ENCODE measurements at regions not wholly inside any gene's neighbourhood (a gene's known extent, or its start where the extent isn't known, plus 50 kb on each side); places are given as distances from the start of the nearest gene placed in this dataset.

DNA sequence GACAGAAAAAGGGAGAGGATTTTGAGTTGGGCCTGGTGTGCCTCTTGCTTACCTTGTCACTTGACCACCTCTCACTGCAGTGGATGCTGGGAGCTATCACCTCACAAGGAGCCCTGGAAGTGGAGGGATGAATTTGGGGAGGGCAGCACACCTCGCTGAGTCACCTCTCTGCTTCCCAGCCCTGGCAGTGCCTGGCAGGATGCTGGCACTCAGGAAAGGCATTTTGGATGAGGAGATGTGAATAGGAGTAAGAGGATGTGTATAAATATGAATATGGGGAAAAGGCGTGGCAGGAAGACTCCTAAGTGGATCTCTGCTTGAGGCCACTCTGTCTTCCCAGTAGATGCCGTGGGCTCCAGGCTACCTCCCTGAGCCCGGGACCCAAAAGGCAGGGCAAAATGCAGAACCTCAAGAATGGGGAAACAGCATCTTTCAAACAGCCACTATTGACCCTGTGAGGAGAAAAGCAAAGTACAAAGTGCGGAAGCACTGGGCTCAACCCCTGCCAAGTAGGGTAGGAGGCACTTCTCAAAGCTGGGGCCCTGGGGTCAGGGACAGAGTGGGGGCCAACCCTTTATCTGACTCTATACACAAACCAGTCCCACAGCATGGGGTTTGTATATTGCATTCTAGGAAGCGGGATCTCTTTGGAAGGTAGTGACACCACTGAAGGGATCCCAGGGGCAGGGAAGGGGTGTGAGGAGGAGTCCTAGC is 164.5 kb upstream of the GLI2 start:
- Mint-ChIP-seq H3K27me3 (peaks cover 7% of the 10 kb centered on the region), H3K36me3 (ENCODE audit: low read depth) (no peaks in the 10 kb centered on the region), H3K4me1 (no peaks in the 10 kb centered on the region), H3K27ac (no peak overlapping the region), H3K9me3 (no peaks in the 10 kb centered on the region), H3K4me3 (no peak overlapping the region)
- TF ChIP-seq, protein P1, sequence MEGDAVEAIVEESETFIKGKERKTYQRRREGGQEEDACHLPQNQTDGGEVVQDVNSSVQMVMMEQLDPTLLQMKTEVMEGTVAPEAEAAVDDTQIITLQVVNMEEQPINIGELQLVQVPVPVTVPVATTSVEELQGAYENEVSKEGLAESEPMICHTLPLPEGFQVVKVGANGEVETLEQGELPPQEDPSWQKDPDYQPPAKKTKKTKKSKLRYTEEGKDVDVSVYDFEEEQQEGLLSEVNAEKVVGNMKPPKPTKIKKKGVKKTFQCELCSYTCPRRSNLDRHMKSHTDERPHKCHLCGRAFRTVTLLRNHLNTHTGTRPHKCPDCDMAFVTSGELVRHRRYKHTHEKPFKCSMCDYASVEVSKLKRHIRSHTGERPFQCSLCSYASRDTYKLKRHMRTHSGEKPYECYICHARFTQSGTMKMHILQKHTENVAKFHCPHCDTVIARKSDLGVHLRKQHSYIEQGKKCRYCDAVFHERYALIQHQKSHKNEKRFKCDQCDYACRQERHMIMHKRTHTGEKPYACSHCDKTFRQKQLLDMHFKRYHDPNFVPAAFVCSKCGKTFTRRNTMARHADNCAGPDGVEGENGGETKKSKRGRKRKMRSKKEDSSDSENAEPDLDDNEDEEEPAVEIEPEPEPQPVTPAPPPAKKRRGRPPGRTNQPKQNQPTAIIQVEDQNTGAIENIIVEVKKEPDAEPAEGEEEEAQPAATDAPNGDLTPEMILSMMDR (IDR thresholded peaks at IDR 0.05), result no peak
- POLR2A ChIA-PET, result no interaction called here
- CTCF ChIA-PET, result no interaction called here
- ATAC-seq (ENCODE audit: low read depth), result no peak
- no peak for DNase-seq
- intact Hi-C loops (cut with micrococcal nuclease), result no loop called here

GRCh38 chr2:120572226-120572625 is 163.4 kb upstream of the GLI2 start:
- H3K36me3 Mint-ChIP-seq (ENCODE audit: low read depth), result no peaks in the 10 kb centered on the region
- no peak for DNase-seq
- peaks cover 12% of the 10 kb centered on the region for H3K27me3 Mint-ChIP-seq
- H3K4me1 Mint-ChIP-seq, result no peaks in the 10 kb centered on the region
- H3K9me3 Mint-ChIP-seq, result no peaks in the 10 kb centered on the region
- CTCF ChIA-PET, result no interaction called here
- no peak overlapping the region for H3K4me3 Mint-ChIP-seq
- H3K27ac Mint-ChIP-seq, result no peak overlapping the region
- intact Hi-C loops (cut with micrococcal nuclease), result no loop called here
- no peak for ATAC-seq (ENCODE audit: low read depth)
- POLR2A ChIA-PET, result no interaction called here
- TF ChIP-seq, protein P1 (IDR thresholded peaks at IDR 0.05), result no peak

DNA sequence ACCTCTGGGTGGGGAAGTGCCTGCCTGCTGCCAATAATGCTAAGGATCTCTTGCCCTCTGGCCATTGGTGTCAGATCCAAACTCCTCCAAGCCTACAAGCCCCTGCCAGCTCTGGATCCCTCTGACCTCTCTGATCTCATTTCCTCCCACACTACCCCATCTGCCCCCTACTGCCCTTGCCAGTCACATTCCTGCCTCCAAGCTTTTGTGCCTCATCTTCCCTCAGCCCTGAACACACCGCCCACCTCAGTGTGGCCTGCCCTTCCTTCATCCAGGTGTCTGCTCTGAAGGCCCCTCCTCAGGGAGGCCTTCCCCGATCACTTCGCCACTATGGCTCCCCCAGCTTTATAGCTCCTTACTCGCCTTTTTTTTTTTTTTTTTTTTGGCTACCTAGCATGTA is 161.0 kb upstream of the GLI2 start:
- no peak overlapping the region for H3K4me3 Mint-ChIP-seq
- ChIA-PET POLR2A (no interaction called here), CTCF (no interaction called here)
- TF ChIP-seq, protein P1 (IDR thresholded peaks at IDR 0.05), result no peak
- H3K27me3 Mint-ChIP-seq, result peaks cover 20% of the 10 kb centered on the region
- intact Hi-C loops (cut with micrococcal nuclease), result no loop called here
- ATAC-seq (ENCODE audit: low read depth) (no peak), DNase-seq (no peak)
- no peak overlapping the region for H3K27ac Mint-ChIP-seq
- H3K36me3 Mint-ChIP-seq (ENCODE audit: low read depth), result no peaks in the 10 kb centered on the region
- H3K4me1 Mint-ChIP-seq, result no peaks in the 10 kb centered on the region
- H3K9me3 Mint-ChIP-seq, result no peaks in the 10 kb centered on the region

DNA sequence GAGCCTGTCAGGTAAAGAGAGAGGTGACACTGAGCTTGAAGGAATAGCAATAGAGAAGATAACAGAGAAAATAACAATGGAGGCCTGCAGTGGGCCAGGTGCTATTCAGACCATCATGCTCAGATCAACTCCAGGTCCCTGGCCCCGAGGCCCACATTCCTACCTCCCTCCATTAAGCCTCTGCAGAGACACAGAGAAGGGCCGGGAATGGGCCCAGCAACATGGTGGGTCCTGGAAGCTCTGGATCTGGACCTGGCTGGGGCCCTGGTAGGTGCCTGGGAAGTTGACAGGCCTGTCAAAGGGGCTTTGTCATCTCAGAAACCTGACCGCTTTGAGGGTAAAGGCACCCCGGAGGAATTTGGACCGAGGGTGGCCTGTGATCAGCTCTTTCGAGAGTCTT is 159.7 kb upstream of the GLI2 start:
- Mint-ChIP-seq H3K27me3 (peaks cover 20% of the 10 kb centered on the region), H3K9me3 (no peaks in the 10 kb centered on the region), H3K4me3 (no peak overlapping the region), H3K27ac (no peak overlapping the region), H3K4me1 (no peaks in the 10 kb centered on the region), H3K36me3 (ENCODE audit: low read depth) (no peaks in the 10 kb centered on the region)
- DNase-seq (no peak), ATAC-seq (ENCODE audit: low read depth) (no peak)
- intact Hi-C loops (cut with micrococcal nuclease), result no loop called here
- ChIA-PET POLR2A (no interaction called here), CTCF (no interaction called here)
- TF ChIP-seq, protein P1 (IDR thresholded peaks at IDR 0.05), result no peak

- Mint-ChIP-seq H3K9me3 (no peaks in the 10 kb centered on the region), H3K27me3 (peaks cover 23% of the 10 kb centered on the region), H3K4me3 (no peak overlapping the region), H3K4me1 (no peaks in the 10 kb centered on the region), H3K36me3 (ENCODE audit: low read depth) (no peaks in the 10 kb centered on the region), H3K27ac (no peak overlapping the region)
- DNase-seq, result no peak
- TF ChIP-seq, protein P1 (IDR thresholded peaks at IDR 0.05), result no peak
- CTCF ChIA-PET, result no interaction called here
- no peak for ATAC-seq (ENCODE audit: low read depth)
- intact Hi-C loops (cut with micrococcal nuclease), result no loop called here
- POLR2A ChIA-PET, result no interaction called here
These were observed 158.9 kb upstream of the GLI2 start for GRCh38 chr2:120576509-120577474.

Measured in activated B cell treated with CpG ODN at 0.5 μM for 24 hours (primary cell).